ENCODE measurements at regions not wholly inside any gene's neighbourhood (a gene's known extent, or its start where the extent isn't known, plus 50 kb on each side); places are given as distances from the start of the nearest gene placed in this dataset.

DNA sequence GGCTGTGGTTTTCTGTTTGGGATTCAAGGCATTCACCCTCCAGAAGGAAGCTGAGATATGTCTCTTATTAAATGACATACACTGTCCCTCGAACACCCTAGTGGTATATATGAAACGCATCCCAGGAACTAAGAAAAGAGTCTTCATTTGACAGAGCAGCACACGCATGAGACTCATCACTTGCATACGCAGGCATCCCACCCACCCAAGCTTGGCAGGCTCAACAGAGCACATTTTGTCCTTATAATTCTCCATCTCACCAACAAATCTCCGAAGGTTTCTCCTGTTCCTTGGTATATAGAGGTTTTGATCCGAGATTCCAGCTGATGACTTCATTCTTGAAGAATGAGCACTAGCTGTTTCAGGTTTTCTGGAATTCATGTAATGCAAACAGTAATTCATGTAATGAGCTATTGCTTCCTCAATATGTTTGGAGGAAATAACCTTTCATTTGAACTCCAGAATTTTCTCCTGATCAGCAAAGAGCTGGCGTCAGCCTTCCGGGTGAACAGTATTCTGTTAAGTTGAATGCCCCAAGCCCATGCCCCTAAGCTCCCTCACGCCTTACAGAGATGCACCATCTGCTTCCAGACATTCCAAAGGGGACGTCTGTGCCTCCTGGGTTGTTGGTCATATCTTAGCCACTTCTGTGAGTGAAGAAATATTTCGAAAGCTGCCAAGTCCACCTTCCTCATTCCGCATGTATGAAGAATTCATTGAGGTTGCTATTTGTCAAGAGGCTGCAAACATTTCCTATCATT, 66.0 kb upstream of the CDH4 start:
- no peak overlapping the region for H2AK5ac ChIP-seq (ENCODE audit: low read depth, low read length)
- 83% methylated on average over 12 of the region's 12 CpGs; no CpG with 5 or more reads in 1 of the 2 experiments for WGBS, 2 experiments (ENCODE audit: extremely low coverage in 1 of 2, insufficient coverage in 1 of 2, insufficient read length in 1 of 2, insufficient replicate concordance in 2 of 2, low coverage in 1 of 2, low lambda C conversion rate in 2 of 2, missing lambda C conversion rate in 1 of 2)
- no peaks in the 10 kb centered on the region for H3K79me1 ChIP-seq (ENCODE audit: low read depth, low read length)
- no peak overlapping the region for H4K91ac ChIP-seq (replicated peaks; ENCODE audit: insufficient read length, low read length)
- H2BK12ac ChIP-seq (ENCODE audit: low read depth, low read length), result no peak overlapping the region
- no peak for DNase-seq (ENCODE audit: low read depth in 1 of 2, low spot score in 2 of 2)
- no peak overlapping the region for H4K8ac ChIP-seq (ENCODE audit: extremely low read depth, insufficient read depth, low read length)
- peaks cover 0 to 3% (median 0%) of the 10 kb centered on the region in 4 experiments; a peak in 2 of 7 replicates for H3K4me1 ChIP-seq (replicated peaks in 1 of 4; ENCODE audit: control insufficient read depth in 3 of 4, insufficient read depth in 4 of 4, low read length in 3 of 4)
- no peak overlapping the region for H3K56ac ChIP-seq (replicated peaks; ENCODE audit: insufficient read length, low read depth, low read length)
- H3K27ac ChIP-seq (ENCODE audit: low read depth, low read length), result no peak overlapping the region
- H4K20me1 ChIP-seq (replicated peaks in 1 of 2; ENCODE audit: control insufficient read depth in 1 of 2, insufficient read depth in 2 of 2, low read length in 2 of 2), result no peaks in the 10 kb centered on the region
- no peak overlapping the region for H2BK120ac ChIP-seq (replicated peaks; ENCODE audit: low read depth, low read length)
- H3K4me3 ChIP-seq (ENCODE audit: extremely low read depth in 1 of 4, insufficient read depth in 2 of 4, low read depth in 3 of 4, low read length in 4 of 4), result no peak overlapping the region
- ChIA-PET POLR2A (ENCODE audit: partially characterized antibody) (no interaction called here), CTCF (ENCODE audit: partially characterized antibody) (interaction anchor here (0.6 to 2.5 kb wide), 6 partner anchors 18 to 953 kb away, joined by 3 to 8 read pairs (median 3); no protein-coding TSS in a partner anchor)
- TF ChIP-seq, protein P1, sequence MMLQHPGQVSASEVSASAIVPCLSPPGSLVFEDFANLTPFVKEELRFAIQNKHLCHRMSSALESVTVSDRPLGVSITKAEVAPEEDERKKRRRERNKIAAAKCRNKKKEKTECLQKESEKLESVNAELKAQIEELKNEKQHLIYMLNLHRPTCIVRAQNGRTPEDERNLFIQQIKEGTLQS (IDR thresholded peaks at IDR 0.05; ENCODE audit: insufficient read depth, low read depth, low read length), result no peak
- TF ChIP-seq JUND (IDR thresholded peaks at IDR 0.05; ENCODE audit: low read length), result peak; percentile 37; the same call in 1 of the 2 replicates
- no peaks in the 10 kb centered on the region for H3K79me2 ChIP-seq (ENCODE audit: control insufficient read depth in 1 of 2, insufficient read depth in 2 of 2, low read length in 2 of 2)
- no peak overlapping the region for H3K18ac ChIP-seq (ENCODE audit: extremely low read depth, low read length)
- H2BK15ac ChIP-seq (ENCODE audit: low read length), result no peak overlapping the region
- no peak overlapping the region for H4K5ac ChIP-seq (ENCODE audit: insufficient read length, low read depth, low read length)
- H3K23me2 ChIP-seq (ENCODE audit: low read depth, low read length), result no peaks in the 10 kb centered on the region
- no peak overlapping the region for H3K14ac ChIP-seq (ENCODE audit: insufficient read length)
- FAIRE-seq, result no peak
- peaks cover 0 to 9% (median 0%) of the 10 kb centered on the region in 4 experiments; a peak in 3 of 7 replicates for H3K27me3 ChIP-seq (replicated peaks in 1 of 4; ENCODE audit: control insufficient read depth in 3 of 4, extremely low read depth in 1 of 4, insufficient read depth in 3 of 4, low read length in 3 of 4)
- no peak overlapping the region for H2BK5ac ChIP-seq (ENCODE audit: low read depth, low read length)
- no peak overlapping the region for H3K9ac ChIP-seq (replicated peaks in 1 of 4; ENCODE audit: extremely low read depth in 1 of 4, low read depth in 3 of 4, low read length in 3 of 4)
- no peaks in the 10 kb centered on the region for H3K9me3 ChIP-seq (ENCODE audit: insufficient read depth in 2 of 2, low read depth in 1 of 2, low read length in 1 of 2)
- no peaks in the 10 kb centered on the region for H3K36me3 ChIP-seq (ENCODE audit: control insufficient read depth in 2 of 4, insufficient read depth in 4 of 4, low read length in 3 of 4)
- no peak overlapping the region for H2BK20ac ChIP-seq (ENCODE audit: low read length)
- H2AFZ ChIP-seq (ENCODE audit: low read length), result no peak overlapping the region
- H3K23ac ChIP-seq (ENCODE audit: insufficient read length), result no peak overlapping the region
- no peak overlapping the region for H3K4ac ChIP-seq (replicated peaks; ENCODE audit: insufficient read length, low read depth, low read length)
- no peak overlapping the region for H3K4me2 ChIP-seq (ENCODE audit: insufficient read depth in 1 of 2, low read depth in 2 of 2, low read length in 2 of 2)

Data from H1 (cell line).